GM19455 (cell line): ENCODE measurements at regions not wholly inside any gene's neighbourhood (a gene's known extent, or its start where the extent isn't known, plus 50 kb on each side); places are given as distances from the start of the nearest gene placed in this dataset.

Experiments used
- ATAC-seq: cut with Tn5 transposase; IDR thresholded peaks from one replicate; pipeline ENCODE4 v1.9.1; 2021; ENCODE audit not compliant: unreplicated experiment

DNA sequence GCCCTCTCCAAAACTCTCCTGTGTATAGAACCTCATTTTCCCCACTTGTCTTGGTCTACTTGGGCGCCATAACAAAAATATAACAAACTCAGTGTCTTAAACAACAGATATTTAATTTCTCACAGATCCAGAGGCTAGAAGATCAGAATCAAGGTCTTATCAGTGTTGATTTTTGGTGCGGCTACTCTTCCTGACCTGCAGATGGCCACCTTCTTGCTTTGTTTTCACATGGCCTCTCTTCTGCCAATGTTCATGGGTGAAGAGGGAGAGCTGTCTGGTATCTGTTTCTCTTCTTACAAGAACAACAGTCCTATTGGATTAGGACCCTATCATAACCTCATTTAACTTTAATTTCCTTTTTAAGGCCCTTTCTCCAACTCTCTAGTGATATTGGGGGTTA, 177.3 kb downstream of the PABPC4L start:
- no peak for ATAC-seq

DNA sequence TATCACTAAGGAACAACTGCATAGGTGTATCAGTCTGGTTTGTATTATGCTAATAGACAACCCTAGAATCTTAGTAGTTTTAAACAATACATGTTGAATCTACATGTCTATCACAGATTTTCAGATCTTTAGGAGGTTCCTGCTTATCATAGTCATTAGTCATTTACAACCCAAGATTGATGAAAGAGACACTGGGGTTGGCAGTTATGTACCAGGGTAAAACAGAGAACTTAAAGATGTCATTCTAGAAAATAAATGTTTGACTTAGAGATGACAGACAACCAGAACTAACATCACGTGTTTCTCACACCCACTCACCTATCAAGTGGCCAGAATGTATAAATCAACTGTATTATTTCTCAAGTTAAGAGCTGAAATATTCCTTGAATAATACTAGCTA, 181.9 kb downstream of the PABPC4L start:
- no peak for ATAC-seq

DNA sequence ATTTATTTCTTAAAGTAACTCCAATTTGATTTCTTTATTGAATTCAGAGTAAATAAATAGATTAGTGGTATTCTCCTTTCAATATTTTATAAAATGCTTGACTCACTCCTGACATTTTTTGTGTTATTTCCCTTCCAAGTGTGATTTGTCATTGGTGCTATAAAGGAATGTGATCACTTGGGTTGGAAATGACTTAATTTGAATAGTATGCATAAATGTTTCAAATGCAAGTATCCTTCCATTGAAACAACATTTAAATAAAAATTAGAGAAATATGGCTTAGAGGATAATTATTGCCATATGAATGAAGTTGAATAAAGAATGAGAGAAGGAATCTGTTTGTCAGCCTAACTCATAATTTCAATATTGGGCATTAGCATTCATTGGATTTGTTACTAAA, 182.7 kb downstream of the PABPC4L start:
- no peak for ATAC-seq

DNA sequence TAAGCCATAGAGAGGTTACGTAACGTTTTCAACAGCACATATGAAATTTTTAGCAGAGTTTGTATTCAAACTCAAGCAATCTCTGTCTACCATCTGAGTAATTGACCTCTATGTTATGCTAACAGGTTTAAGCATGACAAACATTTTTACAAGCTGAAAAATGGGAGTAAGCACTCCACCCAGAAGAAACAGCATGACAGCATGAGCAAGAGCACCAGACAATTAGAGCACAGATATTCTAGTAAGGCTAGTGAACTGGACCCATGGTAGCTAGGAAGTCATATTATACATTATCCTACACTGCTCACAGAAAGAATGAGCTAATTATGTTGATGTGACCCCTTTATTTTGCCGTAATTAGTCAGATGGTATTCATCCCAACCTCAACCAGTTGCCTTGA, 200.5 kb downstream of the PABPC4L start:
- ATAC-seq = no peak

DNA sequence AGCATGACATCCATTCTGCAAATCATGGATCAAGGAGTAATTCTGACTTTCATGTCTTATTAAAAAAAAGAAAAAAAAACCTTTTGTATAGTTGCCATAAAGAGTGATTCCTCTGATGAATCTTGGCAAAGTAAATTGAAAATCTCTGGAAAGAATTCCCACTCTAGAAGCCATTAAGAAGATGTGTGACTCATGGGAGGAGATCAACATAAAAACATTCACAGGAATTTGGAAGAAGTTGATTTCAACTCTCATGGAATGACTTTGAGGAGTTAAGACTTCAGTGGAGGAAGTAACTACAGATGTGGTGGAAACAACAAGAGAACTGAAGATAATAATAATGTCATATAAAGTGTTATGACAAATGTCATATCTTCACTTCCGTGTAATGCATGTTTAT, 204.2 kb downstream of the PABPC4L start:
- ATAC-seq = no peak

DNA sequence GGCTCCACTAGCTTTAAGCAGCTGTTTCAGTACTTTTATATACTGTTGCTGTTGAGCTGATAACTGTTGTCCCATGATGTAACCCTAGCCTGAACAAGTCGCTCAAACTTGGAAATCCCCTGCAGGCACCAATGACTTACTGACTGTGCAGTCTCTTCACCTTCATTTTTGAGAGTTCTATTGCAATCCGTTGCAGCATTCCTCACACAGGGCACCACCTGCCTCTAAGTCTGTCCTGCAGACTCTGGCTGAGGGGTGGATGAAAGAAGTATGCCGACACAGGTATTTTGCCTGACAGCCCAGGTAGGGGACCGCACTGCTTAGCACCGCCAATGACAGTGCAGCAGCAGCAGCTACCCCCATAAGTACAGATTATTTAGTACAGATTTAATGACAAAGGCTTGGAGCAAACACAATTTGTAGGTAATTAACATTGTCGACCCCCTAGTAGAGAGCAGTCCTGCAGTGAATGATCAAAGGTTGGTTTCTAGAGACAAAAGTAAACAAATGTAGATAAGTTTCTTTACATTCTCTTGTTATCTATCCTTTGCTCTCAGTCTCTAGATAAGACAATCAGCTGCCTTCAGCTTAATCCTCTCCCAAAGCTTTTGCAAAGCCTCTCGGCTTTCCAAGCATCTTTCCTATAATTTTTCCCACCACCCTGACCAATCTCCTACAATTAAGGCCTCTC, 205.0 kb downstream of the PABPC4L start:
- no peak for ATAC-seq

DNA sequence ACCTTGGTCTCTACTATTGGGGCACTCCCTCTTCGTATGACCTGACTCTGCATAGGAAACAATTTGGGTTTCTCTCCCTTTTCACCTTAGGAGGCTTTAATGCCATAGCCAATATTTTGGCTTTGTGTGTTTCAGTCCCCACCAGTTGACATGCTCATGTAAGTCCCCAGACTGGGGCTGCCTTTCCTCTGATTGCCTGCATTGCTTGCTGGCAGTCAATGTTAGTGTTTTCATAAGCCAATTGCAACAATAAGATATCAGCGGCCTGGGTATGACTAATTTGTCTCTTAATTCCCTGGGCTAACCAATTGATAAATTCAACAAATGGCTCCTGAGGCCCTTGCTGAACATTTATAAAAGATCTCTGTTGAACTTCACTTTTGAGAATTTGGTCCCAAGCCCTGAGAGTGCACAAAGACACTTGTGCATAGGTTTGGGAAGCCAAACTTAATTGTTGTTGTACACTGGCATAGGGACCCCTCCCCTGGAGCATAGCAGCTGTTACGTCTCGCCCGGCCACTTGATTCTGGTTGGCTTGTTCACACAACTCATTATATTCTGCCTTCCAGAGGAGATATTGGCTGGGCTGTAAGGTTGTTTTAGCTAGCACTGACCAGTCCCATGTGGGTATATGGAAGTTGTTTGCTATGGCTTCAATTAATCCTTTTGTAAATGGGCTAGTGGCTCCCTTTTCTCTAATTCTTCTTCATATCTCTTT, 206.2 kb downstream of the PABPC4L start:
- no peak for ATAC-seq

DNA sequence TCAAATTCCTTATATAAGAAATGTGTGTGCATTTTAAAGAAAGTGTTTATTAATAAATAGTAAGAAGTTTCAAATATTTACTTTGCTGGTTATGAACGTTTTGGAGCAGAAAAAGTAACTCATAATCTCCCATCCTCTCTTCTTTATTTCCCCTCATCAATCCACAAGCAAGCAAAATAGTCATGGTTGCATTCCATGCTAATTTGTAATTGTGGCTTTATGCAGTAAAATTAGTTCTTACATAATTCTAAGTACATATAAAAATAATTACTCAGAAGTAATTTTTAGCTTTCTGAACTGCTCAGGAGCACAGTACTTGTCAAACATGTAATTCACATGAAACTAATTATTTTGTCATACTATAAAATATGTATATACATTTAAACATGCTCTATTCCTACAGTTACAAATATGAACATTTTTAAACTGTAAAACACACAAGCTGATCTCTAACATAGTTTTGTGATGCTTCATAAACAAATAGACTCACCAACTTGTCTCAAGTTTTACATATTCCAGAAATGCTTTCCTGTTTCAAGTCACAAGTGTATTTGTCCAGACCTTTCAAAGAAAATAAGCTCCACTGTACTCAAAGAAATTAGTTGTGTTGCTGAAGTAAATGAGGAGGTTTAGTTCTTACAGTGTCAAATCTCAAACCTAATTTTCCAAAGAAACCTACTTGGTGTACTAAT, 218.9 kb downstream of the PABPC4L start:
- ATAC-seq = no peak

DNA sequence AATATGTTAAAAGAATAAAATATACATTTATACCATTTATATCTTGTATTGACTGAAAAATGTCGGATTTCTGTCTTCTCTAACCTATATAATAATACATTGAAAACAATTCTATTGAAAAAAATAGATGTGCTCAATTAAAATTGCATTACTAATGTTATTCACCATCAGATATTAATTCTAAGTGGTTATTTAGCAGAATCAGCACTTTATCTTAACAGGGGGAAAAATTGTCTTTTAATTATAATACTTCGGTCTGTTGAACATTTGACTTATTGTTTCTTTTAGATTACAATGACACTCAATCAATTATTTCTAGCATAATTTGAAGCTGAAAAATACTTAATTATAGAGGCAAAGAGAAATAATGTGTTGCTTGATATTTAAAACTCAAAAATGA, 220.3 kb downstream of the PABPC4L start:
- ATAC-seq = no peak

DNA sequence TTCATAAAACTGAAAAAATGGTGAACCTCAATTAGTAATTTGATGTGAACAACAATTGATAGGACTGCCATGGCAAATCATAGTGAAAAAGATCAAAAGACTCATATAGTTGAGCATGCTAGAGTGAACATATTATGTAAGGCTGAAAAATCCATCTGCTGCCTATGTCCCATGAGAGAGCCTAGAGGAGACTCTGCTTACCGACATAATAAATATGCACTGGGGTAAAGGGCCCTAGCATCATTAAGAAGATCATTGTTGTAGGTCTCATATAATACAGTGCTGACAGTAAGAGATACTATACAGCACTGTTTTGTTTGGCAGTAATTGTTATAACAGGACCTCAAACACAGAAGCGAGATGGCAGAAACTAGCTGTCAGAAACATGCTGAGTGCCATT, 229.0 kb downstream of the PABPC4L start:
- ATAC-seq = no peak

DNA sequence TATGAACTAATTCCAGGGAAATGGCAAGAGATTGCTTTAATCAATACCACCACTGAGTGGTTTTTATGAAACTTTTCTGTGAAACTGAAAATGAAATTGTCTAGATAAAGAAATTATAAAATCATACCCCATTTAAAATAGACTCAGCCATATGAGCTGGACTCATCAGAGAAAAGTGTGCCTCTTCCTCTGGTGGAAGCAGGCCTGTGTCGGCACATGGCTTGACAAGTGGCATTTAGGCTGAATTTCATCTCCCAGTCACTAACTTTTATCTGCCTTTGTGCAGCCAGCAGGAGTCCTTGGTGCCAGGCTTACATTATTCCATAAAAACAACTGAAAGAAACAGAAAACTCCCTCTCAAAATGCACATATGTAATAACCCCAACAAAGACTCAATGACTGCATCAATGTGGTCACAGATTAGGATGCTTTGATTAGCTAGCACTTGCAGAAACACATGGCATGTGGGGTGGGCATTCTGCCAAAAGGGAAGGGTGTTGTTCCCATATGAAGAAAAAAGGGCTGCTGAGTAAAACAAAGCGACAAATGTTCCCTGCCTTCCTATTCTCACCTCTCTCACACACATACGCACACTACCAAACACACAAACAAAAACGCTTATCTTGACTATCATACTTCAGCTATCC, 232.3 kb downstream of the PABPC4L start:
- ATAC-seq = no peak

DNA sequence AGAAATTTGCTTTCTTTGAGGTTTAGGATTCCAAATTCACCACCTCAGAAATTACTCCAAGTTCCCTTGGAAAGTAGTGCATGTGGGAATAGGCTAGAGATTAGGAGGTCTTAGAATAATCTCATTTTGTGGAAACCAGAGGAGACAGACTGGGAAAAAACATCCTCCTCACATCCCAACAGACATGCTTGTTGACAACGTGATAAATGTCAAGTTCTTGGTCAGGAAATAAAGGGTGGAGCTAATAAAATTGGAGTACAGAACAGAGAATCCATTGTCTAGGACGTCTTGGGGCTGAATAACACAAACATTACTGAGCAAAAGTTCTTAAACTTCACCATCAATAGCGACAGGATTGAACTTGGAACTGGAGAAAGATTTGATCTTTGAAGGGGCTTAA, 233.4 kb downstream of the PABPC4L start:
- no peak for ATAC-seq

DNA sequence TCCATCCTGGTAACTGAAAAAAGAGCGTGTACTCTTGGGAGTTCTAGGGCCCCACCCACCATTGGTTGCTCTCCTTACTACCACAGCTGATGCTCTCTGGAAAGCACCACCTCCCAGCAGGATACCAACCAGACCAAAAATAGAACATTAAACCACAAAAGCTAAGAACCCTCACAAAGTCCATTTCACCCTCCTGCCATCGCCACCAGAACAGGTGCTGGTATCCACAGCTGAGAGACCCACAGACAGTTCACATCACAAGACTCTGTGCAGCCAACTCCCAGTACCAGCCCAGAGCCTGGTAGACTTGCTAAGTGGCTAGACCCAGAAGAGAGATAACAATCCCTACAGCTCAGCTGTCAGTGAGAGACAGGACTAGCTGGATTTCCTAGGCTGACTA, 240.6 kb downstream of the PABPC4L start:
- ATAC-seq = no peak

DNA sequence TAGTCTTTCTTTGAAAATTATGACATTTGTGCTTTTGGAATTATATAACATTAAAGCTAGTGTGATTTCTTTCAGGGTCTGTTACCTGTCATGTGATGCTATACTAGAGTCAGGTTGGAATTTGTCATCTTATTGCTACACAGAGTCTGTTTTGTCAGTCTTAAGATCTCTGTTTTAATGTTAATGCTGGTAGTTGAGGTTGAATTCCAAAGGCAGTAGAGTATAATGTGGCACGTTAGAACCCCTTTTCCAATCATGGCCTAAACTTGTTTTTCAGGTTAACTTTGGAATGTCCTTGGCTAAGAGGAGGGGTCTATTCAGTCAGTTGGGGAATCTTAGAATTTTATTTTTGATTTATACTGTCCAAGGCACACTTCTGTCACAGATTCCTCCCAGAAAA, 258.5 kb downstream of the PABPC4L start:
- ATAC-seq = no peak

DNA sequence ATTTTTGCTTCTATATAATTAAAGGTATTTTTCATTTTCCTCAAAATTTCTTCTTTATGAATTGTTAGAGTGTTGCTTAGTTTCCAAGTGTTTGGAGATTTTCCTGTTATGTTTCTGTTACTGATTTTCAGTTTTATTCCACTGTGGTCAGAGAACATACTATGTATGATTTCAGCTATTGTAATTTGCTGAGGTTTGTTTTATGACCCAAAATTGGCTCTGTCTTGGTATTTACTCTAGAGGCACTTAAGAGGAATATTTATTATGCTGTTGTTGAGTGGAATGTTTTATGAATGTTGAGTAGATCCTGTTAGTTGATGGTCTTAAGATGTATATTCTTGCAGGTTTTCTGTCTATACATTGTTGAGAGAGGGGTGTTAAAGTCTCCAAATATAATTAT, 263.5 kb downstream of the PABPC4L start:
- no peak for ATAC-seq

DNA sequence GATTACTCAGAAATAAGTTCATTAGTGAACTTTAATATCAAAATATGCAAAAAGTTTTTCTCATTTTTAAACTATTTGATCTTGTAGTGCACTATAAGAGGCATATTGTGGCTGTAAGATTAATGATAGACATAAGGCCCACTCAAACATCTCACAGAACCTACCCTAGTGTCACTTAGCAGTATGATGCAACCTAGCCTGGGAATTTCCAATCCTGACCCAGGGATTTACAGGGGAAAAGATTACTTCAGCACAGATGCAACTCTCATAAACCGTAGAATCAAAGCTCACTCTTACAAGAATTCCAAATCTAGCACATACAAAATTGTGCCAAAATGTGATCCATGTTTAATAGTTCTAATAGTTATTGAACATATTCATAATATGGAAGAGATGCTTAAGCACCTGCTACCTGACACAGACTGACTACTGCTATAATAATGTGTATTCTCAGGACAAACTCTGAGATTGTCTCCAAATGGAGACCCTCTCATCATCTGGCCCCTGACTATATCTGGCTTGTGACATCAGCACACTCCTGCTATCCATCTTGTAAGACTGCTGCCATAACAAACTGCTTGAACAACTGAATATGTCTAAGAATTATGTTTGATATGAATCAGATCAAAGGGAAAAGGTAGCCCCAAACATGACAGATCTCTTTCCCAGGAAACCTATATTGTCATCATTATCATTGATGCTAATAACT, 271.9 kb downstream of the PABPC4L start:
- no peak for ATAC-seq

DNA sequence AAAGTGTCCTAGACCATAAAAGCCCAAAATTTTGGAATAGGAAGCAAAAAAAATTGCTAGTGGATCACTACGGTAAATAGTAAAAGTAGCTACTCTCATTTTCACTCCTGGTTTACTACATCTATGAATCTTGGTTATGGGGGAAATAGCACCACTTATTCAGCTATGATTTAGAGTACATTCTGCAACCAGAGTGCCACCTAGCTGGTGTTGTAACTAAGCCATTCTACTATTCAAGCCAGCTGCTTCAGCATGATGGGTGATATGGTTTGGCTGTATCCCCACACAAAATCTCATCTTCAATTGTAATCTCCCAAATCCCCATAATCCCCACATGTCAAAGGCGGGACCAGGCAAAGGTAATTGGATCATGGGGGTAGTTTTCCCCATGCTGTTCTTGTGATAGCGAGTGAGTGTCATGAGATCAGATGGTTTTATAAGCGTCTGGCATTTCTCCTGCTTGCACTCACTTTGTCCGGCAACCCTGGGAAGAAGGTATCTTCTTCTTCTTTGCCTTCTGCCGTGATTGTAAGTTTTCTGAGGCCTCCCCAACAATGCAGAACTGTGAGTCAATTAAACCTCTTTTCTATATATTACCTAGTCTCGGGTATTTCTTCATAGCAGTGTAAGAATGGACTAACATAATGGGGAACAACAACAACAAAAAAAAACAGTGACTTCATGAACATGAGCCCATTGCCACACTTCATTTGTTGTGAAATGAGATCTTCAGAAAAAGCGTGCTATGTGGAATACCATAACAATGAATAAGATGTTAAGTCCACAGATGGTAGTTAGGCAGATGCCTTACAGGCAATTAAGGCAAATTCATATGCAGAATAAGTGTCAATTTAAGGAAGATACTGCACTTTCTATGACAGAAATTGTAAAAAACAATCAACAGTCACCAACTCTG, 280.1 kb downstream of the PABPC4L start:
- ATAC-seq = no peak

DNA sequence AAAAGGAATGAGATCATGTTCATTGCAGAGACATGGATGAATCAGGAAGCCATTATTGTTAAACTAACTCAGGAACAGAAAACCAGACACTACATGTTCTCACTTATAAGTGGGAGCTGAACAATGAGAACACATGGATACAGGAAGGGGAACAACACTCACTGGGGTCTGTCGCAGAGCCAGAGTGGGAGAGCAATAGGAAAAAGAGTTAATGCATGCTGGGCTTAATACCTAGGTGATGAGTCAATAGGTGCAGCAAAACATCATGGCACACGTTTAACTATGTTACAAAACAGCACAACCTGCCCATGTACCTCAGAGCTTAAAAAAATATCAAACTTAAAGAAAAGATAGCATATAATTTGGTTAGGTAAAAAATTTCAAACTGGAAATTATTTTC, 281.4 kb downstream of the PABPC4L start:
- no peak for ATAC-seq

DNA sequence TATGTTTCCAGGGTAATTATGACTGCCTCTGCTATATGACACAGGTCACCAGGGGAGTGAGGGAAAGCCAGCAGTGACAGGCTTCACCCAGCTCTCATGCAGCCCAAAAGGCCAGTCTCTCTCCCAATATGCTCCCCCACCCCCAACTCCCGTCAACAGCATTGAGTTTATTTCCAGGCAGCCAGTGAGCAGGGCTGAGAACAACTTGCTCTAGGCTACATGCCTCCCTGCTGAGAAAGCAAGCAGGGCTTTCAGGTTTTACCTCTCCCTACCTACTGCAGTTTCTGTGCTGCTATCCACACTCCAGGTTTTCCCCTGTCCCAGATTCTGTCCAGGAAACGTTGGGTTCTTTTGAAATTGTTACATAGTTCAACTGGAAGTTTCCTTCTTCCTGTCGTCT, 291.4 kb downstream of the PABPC4L start:
- ATAC-seq = no peak

DNA sequence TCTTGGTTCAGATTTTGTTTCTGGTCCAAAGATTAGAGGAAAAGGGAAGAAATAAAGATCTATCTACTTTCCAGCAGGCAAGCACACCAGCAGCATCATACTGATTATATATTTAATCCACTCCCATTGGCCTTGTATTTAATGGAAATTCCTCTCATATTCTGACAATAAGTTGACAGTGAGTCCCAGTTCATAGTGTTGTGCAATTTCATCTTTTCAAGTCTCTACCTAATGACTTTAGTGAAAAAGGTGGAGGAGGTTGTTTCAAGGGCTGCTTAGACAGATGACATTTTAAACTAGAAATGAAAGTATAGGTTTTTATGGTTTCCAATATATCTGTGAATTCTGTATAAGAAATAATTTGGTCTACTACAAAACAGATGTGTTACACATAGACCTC, 298.6 kb downstream of the PABPC4L start:
- no peak for ATAC-seq
